ENCODE measurements at regions not wholly inside any gene's neighbourhood (a gene's known extent, or its start where the extent isn't known, plus 50 kb on each side); places are given as distances from the start of the nearest gene placed in this dataset.

GRCh38 chr7:21041252-21041651 is 254.6 kb upstream of the SP8 start:
- no peak for DNase-seq

- no peak for DNase-seq
Observed at GRCh38 chr7:21041666-21042065, 255.0 kb upstream of the SP8 start.

GRCh38 chr7:21044384-21044783 is 257.7 kb upstream of the SP8 start:
- no peak for DNase-seq

DNA sequence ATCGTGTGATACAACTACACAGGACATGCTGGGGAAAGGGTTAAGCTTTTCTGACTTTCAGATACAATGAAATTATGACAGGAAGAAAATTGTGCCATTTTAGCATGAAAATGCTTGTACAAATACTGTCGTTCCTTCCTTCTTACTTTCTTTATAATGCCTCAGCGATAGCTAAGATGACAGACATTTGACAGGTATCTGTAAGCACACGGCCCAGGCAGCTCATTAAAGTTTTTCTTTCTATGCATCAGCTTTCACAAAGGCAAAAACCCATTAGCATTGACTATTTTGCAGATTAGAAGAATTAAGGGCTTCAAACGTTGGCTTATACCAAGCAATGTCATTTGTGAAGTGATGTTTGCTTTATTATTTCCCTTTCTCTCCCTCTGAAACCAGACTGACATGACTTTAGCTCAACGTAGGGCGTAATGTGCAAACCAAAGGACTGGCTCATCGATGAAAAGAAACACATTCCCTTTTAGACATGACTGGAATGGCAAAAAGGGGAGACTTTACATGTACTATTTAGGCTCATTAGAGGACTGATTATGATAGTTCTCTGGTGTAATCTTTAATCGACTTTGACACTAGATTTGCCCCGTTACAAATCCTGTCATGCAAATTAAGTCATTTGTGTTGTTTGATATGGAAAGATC is 258.4 kb upstream of the SP8 start:
- no peak for DNase-seq

DNA sequence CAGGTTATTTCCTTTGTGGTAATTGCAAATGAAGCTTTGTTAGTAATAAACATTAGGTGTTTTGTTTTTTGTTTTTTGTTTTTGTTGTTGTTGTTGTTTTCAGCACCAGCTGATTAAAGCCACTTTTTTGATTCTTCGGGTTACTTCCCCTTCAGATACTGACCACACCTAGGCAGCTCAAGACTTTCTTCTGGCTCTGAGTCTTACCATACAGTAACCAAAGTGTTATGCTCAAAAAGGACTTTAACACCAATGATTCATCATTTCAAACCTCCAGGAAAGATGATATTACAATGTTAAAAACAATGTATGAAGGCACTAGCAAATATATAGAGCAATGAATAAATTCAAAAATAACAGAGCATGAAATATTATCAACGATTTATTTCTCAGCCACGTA is 265.2 kb upstream of the SP8 start:
- no peak for DNase-seq

GRCh38 chr7:21054427-21055112 is 267.9 kb upstream of the SP8 start:
- no peak for DNase-seq

DNA sequence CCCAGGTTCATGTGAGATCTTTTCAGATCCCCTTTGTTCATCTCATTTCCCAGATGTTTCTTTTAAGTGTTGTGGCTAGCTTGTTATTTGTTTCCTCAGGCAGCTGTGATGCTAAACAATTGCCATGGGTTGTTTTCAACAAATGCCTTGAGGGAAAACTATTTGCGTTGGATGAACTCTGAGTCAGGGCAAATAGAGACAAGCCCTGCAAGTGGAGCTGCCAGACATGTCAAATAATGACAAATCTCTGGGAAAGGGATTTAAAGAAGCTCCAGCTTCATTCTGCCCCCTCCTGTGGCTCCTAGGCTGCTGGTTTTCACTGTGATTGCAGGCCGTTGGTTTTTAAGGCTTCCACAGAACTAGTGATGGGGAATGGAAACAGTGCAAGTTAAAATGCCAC is 272.4 kb upstream of the SP8 start:
- DNase-seq: no peak

DNA sequence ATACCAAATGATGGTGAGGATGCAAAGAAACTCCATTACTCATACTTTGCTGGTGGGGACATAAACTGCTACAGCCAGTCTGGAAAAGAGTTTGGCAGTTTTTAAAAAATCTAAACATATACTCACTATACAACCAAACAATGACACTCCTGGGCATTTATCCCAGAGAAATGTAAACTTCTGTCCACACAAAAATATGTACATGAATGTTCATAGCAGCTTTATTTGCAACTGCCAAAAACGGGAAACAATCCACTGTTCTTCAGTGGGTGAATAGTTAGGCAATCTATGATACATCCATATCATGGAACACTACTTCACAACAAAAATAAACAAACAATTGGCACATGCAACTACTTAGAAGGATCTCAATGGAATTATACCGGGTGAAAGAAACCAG is 276.4 kb upstream of the SP8 start:
- no peak for DNase-seq

DNA sequence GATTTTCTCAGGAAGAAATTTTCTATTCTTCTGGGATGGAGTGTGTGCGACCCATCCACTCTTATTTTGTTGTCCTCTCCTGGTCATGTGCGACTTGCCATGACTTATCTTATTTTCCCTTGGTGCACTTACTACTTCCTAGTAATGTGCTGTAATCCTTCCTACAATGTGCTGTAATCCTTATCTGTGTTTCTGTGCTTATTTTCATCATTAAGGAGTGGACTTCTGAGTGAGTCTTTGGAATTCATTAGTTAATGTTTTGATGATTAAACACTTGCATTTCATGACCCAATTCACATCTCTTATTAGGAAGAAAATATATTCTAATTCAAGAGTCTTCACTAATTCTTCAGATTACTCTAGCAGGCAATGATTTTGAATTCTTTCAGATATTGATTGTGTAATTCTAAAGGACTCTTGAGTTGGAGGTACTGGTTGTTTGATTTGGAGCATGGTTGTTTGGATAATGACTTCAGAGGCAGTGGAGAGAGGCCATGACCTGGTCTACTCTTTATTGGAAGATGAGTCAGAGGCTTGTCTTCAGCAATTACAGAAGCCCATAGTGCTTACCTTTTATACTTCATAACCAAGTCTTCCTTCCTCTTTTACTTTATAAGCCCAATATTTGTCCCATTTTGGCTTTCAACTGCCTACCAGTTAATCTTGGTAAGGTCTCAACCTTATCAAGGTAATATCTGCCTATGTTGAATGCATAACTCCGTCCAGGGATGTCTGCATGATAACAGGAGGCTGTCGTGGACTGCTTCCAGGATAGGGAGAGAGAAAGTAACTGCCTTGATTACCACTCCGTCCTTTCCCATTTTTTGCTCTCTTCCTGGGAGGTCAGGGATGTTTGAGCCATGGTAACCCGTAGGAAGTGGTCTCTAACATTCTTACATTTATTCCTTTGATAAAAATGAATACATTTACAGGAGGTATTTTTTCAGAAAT is 278.3 kb upstream of the SP8 start:
- no peak for DNase-seq

DNA sequence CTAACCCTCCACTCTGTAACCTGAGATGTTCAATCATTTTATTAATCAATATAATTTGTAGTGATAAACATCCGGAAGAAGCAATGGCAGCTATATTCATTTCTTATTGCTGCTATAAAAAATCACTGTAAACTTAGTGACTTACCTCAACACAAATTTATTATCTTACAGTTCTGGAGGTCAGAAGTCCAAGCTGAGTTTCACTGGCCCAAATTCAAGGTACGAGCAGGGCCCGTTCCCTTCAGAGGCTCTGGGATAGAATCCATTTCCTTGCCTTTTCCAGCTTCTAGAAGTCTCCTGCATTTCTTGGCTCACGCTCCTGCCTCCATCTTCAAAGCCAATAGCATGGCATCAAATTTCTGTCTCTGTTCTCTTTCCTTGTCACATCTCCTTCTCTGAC is 279.5 kb upstream of the SP8 start:
- no peak for DNase-seq

DNA sequence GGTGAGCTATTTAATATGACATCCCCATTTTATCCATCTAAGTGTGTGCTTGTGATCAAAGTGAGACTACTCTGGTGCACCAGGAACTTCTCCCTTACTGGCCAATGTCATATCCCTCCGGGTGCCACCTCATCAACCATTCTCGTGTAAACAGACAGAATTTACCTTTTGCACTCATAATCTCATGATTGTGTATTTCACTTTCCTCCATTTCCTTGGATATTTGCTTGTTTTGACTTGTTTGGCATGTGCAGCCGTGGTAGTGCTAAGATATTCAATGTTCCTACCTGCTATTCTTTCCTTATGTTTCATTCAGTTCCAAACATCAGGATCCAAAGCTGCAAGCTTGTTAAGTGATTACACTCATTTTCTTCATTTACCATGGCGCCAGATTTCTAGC is 280.5 kb upstream of the SP8 start:
- DNase-seq: no peak

DNA sequence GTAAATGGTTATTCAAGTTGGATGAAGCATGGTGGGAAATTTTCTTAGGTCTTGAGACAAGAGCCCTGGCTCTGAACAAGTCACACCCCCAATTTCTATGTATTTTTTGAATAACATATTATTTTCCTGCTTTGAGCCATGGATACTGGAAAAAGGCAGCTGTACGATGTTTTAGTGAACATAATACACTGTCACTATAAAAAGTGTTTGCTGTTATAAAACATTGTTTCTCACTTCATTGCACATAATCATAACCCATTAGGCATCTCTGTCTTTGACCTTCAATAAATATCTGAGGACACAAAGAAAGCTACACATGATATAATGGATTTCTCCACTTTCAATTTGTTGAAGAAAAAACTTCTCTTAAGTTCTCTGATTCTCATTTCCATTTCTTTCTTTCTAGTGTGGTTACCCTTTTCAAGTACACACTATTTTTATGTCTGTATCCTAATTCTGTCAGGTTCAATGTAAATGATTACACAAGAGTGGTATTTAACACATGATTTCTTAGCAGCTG is 283.9 kb upstream of the SP8 start:
- no peak for DNase-seq

DNA sequence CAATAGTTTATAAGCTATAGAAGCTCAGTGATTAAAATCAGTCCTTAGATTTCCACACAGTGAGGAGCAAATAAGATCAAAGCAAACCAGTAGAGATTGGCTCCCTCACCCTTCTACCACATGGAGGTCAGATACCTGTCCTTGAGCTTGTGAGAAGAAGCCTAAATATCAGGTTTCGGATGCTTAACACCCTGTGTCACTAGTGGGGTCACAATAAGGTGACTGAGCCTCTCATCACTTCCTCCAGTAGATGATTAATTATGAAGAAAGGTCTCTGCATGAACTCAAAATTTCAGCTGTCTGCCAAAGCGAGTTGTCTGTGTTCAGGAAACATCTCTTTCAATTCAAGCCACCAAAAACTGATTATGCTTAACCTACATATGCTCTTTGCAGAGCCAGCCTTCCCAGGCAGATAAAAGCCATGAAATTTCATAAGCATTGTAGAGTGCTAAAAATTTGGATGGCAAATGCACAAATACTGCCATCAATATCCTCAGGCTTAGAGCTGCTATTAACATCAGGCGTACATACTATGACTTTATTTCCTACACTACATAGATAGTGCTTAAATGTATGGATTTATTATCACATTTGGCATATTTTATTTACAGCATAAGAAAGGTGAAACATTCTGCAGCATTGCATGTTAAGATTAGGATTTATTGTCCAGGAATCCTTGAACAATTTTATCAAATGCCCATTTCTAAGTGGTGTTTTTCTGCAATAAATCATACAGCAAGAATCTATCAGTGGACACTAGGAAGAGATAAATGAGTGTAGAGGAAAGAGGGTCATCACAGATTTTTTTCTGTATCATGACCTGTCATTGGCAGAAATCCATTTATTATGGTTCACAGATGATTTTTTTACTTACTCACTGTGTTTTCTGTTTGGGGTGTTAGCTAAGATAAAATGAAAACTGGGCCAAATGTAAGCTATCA is 285.1 kb upstream of the SP8 start:
- DNase-seq: no peak

DNA sequence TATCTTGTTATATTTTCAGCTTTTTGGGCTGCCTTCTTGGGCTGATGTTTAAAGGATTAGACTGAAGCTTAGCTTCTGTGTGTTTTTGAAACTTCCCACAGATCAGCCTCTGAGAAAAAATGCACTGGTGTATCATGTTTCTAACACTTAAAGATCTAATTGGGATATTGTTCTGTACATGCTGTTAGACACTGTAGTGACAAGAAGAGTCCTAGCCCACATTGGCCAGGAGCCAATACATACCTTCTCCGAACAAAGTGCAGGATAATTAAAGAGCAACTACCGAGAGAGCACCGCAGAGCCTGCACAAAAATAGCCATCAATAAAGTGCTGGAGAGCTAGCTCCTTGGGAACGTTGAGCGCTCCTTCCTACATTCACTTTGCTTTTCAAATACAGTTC is 289.4 kb upstream of the SP8 start:
- DNase-seq: no peak

DNA sequence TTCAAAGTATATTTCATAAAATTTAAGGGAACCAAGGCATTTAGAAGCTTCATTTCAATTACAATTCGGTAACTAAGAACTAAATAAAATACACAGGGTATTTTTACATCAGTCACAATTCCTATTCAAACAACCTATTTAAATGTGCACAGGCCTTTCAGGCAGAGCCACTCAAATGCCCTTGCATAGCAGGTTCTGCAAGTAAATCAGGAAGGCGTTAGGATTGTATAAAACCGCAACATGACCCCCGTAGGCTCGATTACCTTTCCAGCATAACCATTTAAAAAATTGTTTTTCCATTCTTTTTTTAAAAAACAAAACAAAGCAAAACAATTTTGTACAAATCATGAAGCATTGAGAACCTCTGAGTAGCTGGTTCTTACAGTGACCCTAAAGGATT is 289.9 kb upstream of the SP8 start:
- no peak for DNase-seq

DNA sequence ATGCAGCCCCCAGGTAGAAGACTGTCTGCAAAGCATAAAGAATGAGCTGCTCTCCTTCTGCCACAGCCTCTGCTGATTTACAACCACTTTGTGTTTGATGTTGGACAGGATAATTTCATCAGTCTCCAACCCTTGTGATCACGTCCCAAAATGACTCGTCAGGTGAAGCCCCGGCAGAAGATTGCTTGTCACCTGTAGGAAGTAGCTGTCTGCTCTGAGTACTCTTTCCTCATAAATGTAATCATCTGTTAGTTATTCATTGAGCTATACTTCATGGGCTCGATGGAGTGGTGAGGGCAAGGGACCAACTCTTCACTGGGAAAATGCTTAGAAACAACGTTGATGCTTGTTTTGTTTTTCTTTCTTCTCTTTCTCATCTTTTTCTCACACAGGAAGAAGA is 290.9 kb upstream of the SP8 start:
- DNase-seq: no peak

DNA sequence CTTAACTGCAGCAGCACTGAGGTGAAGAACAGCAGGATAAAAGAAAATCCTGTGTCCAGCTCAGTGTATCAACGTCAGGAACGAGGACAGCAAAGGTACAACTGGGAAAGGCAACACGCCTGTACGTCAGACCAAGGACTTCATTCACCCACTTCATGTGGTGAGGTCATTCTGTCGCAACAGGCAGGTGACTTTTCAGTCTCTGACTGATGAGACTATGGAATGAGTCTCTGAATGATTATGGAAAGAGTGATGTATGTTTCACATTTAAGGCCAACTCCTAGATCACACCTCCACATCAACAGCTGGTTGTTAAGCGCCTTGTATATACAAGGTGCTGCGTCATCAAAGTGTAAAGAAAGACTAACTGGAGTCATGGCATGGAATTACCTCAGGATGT is 297.6 kb upstream of the SP8 start:
- DNase-seq: no peak

DNA sequence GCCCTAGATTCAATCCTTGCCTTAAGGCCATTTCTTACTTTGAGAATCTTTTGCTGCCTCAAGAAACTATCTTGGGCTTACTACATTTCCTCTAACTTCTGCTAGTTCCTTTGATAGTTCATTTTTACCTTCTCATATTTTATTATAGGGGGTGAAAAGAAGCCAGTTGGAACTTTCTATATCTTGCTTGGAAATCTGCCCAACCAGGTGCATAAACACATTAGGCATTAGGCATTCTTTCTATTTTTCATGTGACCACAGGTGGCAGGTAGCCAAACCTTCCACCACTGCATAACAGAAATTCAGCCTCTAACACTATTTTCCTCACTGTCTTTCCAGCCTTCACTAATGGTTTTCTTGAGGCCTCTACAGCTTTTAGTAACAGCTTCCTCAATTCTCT is 300.0 kb upstream of the SP8 start:
- no peak for DNase-seq

GRCh38 chr7:21089653-21090052 is 303.0 kb upstream of the SP8 start:
- no peak for DNase-seq

GRCh38 chr7:21092766-21093702 is 306.3 kb upstream of the SP8 start:
- no peak for DNase-seq

DNA sequence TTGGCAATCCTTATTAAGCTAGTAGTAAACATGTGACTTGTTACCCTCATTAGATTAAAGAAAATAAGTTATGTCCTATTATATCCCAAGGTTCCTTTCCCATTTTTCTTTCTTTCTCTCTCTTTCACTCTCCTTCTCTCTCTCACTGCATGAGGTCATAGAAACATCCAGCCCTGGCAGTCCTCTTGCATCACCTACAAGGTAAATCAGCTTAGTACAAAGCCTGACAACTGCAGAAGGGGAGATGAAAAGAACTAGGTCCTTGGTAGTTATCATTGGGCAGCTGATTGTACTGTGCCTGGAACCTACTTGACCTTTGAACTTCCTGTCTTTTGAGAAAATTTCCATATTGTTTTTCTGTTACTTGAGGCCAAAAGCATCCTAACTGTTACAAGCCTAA is 307.9 kb upstream of the SP8 start:
- DNase-seq: no peak
